ENCODE measurements at regions not wholly inside any gene's neighbourhood (a gene's known extent, or its start where the extent isn't known, plus 50 kb on each side); places are given as distances from the start of the nearest gene placed in this dataset.

- Histone ChIP-seq H3K4me2 (ENCODE audit: insufficient read depth, low read length) (no peak overlapping the region), H2AFZ (ENCODE audit: low read length) (no peak overlapping the region), H3K27ac (ENCODE audit: low read depth, low read length) (no peak overlapping the region), H3K4me3 (ENCODE audit: insufficient read depth, low read length) (no peak overlapping the region), H3K4me1 (ENCODE audit: insufficient read depth, low read length) (no peaks in the 10 kb centered on the region), H3K27me3 (ENCODE audit: insufficient read depth, low read length) (no peaks in the 10 kb centered on the region), H4K20me1 (ENCODE audit: insufficient read depth, low read length) (no peaks in the 10 kb centered on the region), H3K9me3 (ENCODE audit: low read depth, low read length) (no peaks in the 10 kb centered on the region), H3K79me2 (ENCODE audit: insufficient read depth, low read length) (no peaks in the 10 kb centered on the region), H3K36me3 (ENCODE audit: insufficient read depth, low read length) (no peaks in the 10 kb centered on the region)
- DNase-seq (ENCODE audit: insufficient read length, low spot score, missing footprints), result no peak
- TF ChIP-seq, protein P1, sequence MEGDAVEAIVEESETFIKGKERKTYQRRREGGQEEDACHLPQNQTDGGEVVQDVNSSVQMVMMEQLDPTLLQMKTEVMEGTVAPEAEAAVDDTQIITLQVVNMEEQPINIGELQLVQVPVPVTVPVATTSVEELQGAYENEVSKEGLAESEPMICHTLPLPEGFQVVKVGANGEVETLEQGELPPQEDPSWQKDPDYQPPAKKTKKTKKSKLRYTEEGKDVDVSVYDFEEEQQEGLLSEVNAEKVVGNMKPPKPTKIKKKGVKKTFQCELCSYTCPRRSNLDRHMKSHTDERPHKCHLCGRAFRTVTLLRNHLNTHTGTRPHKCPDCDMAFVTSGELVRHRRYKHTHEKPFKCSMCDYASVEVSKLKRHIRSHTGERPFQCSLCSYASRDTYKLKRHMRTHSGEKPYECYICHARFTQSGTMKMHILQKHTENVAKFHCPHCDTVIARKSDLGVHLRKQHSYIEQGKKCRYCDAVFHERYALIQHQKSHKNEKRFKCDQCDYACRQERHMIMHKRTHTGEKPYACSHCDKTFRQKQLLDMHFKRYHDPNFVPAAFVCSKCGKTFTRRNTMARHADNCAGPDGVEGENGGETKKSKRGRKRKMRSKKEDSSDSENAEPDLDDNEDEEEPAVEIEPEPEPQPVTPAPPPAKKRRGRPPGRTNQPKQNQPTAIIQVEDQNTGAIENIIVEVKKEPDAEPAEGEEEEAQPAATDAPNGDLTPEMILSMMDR (IDR thresholded peaks at IDR 0.05; ENCODE audit: extremely low read depth, low read depth, low read length), result no peak
These were observed 134.6 kb upstream of the RFC3 start for GRCh38 chr13:33683376-33683775.

DNA sequence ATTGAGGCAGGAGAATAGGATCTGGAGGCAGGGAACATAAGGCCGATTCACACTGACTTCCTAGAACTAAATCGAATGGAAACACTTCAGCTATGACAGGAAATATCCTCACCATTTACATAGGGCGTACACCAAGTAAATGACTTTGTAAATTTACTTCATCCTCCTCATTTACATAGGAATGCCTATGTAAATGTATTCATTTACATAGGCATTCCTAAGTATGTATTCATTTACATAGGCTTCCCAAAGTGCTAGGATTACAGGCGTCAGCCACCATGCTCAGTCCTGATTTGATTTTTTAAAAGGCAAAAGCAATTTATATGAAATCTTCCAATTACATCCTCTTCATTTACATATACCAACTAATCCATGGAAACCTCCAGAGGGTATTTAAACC, 133.1 kb upstream of the RFC3 start:
- Histone ChIP-seq H4K20me1 (ENCODE audit: insufficient read depth, low read length) (no peaks in the 10 kb centered on the region), H2AFZ (ENCODE audit: low read length) (no peak overlapping the region), H3K27ac (ENCODE audit: low read depth, low read length) (no peak overlapping the region), H3K27me3 (ENCODE audit: insufficient read depth, low read length) (no peaks in the 10 kb centered on the region), H3K79me2 (ENCODE audit: insufficient read depth, low read length) (no peaks in the 10 kb centered on the region), H3K4me3 (ENCODE audit: insufficient read depth, low read length) (no peak overlapping the region), H3K4me1 (ENCODE audit: insufficient read depth, low read length) (no peaks in the 10 kb centered on the region), H3K4me2 (ENCODE audit: insufficient read depth, low read length) (no peak overlapping the region), H3K9me3 (ENCODE audit: low read depth, low read length) (no peaks in the 10 kb centered on the region), H3K36me3 (ENCODE audit: insufficient read depth, low read length) (no peaks in the 10 kb centered on the region)
- TF ChIP-seq, protein P1 (IDR thresholded peaks at IDR 0.05; ENCODE audit: extremely low read depth, low read depth, low read length), result no peak
- DNase-seq (ENCODE audit: insufficient read length, low spot score, missing footprints), result no peak

GRCh38 chr13:33686772-33687480, 131.0 kb upstream of the RFC3 start:
- no peak for DNase-seq (ENCODE audit: insufficient read length, low spot score, missing footprints)
- Histone ChIP-seq H3K4me2 (ENCODE audit: insufficient read depth, low read length) (no peak overlapping the region), H3K9me3 (ENCODE audit: low read depth, low read length) (no peaks in the 10 kb centered on the region), H3K4me3 (ENCODE audit: insufficient read depth, low read length) (no peak overlapping the region), H3K27ac (ENCODE audit: low read depth, low read length) (no peak overlapping the region), H2AFZ (ENCODE audit: low read length) (no peak overlapping the region), H3K79me2 (ENCODE audit: insufficient read depth, low read length) (no peaks in the 10 kb centered on the region), H3K27me3 (ENCODE audit: insufficient read depth, low read length) (no peaks in the 10 kb centered on the region), H3K36me3 (ENCODE audit: insufficient read depth, low read length) (no peaks in the 10 kb centered on the region), H4K20me1 (ENCODE audit: insufficient read depth, low read length) (no peaks in the 10 kb centered on the region), H3K4me1 (ENCODE audit: insufficient read depth, low read length) (no peaks in the 10 kb centered on the region)
- TF ChIP-seq, protein P1 (IDR thresholded peaks at IDR 0.05; ENCODE audit: extremely low read depth, low read depth, low read length), result no peak

DNA sequence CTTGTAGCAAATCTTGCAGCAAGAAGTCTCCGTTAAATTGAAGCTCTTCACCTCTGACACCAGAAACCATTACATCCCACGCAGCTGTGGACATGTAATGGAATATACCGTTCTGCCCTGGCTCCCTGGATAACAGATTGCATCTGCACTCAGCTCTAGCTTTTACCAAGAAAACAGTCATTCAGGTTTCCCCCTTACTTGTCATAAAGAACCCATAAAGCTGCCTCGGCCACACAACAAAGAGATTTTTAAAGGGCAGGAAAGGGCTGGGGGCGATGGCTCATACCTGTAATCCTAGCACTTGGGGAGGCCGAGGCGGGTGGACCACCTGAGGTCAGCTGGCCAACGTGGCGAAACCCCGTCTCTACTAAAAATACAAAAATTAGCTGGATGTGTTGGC, 127.6 kb upstream of the RFC3 start:
- Histone ChIP-seq H3K9me3 (ENCODE audit: low read depth, low read length) (no peaks in the 10 kb centered on the region), H3K4me1 (ENCODE audit: insufficient read depth, low read length) (no peaks in the 10 kb centered on the region), H3K36me3 (ENCODE audit: insufficient read depth, low read length) (no peaks in the 10 kb centered on the region), H4K20me1 (ENCODE audit: insufficient read depth, low read length) (no peaks in the 10 kb centered on the region), H3K4me3 (ENCODE audit: insufficient read depth, low read length) (no peak overlapping the region), H3K27me3 (ENCODE audit: insufficient read depth, low read length) (peaks cover 3% of the 10 kb centered on the region), H3K79me2 (ENCODE audit: insufficient read depth, low read length) (no peaks in the 10 kb centered on the region), H3K4me2 (ENCODE audit: insufficient read depth, low read length) (no peak overlapping the region), H2AFZ (ENCODE audit: low read length) (no peak overlapping the region), H3K27ac (ENCODE audit: low read depth, low read length) (no peak overlapping the region)
- no peak for DNase-seq (ENCODE audit: insufficient read length, low spot score, missing footprints)
- TF ChIP-seq, protein P1 (IDR thresholded peaks at IDR 0.05; ENCODE audit: extremely low read depth, low read depth, low read length), result no peak

Measured in osteoblast (primary cell).